ENCODE measurements at regions not wholly inside any gene's neighbourhood (a gene's known extent, or its start where the extent isn't known, plus 50 kb on each side); places are given as distances from the start of the nearest gene placed in this dataset.

- Histone ChIP-seq H3K4me1 (ENCODE audit: low read length) (no peaks in the 10 kb centered on the region), H3K9me3 (replicated peaks; ENCODE audit: insufficient read depth, low read length) (no peaks in the 10 kb centered on the region), H3K9me2 (replicated peaks; ENCODE audit: insufficient read depth, low read length) (no peaks in the 10 kb centered on the region), H3K36me3 (replicated peaks; ENCODE audit: insufficient read depth, low read length) (no peaks in the 10 kb centered on the region), H3K27ac (ENCODE audit: low read length) (no peak overlapping the region), H3K27me3 (replicated peaks; ENCODE audit: insufficient read depth, low read length) (no peaks in the 10 kb centered on the region), H3K4me3 (ENCODE audit: low read length) (no peak overlapping the region), H3K79me2 (ENCODE audit: low read length) (no peaks in the 10 kb centered on the region), H3K4me2 (ENCODE audit: low read depth, low read length) (no peak overlapping the region), H4K20me1 (ENCODE audit: insufficient read depth, low read length) (no peaks in the 10 kb centered on the region), H3K9ac (ENCODE audit: low read length) (no peak overlapping the region), H2AFZ (ENCODE audit: low read length) (no peak overlapping the region), H3F3A (ENCODE audit: insufficient read depth, low read length) (no peaks in the 10 kb centered on the region)
- TF ChIP-seq CTCF (IDR thresholded peaks at IDR 0.05; ENCODE audit: low read length) (no peak), EZH2 (optimal IDR thresholded peaks at IDR 0.05; ENCODE audit: low read depth, low read length) (no peak), EZH2phosphoT487 (IDR thresholded peaks at IDR 0.05; ENCODE audit: low read length) (no peak)
- DNase-seq, result no peak
Observed at GRCh38 chr6:126264265-126264664, 75.7 kb upstream of the CENPW start.

- H3K79me2 ChIP-seq (ENCODE audit: low read length), result no peaks in the 10 kb centered on the region
- H3K4me2 ChIP-seq (ENCODE audit: low read depth, low read length), result no peak overlapping the region
- no peak overlapping the region for H3K27ac ChIP-seq (ENCODE audit: low read length)
- H2AFZ ChIP-seq (ENCODE audit: low read length), result no peak overlapping the region
- no peaks in the 10 kb centered on the region for H3K27me3 ChIP-seq (replicated peaks; ENCODE audit: insufficient read depth, low read length)
- TF ChIP-seq EZH2 (optimal IDR thresholded peaks at IDR 0.05; ENCODE audit: low read depth, low read length), result no peak
- no peak for TF ChIP-seq EZH2phosphoT487 (IDR thresholded peaks at IDR 0.05; ENCODE audit: low read length)
- TF ChIP-seq CTCF (IDR thresholded peaks at IDR 0.05; ENCODE audit: low read length), result no peak
- no peaks in the 10 kb centered on the region for H3F3A ChIP-seq (ENCODE audit: insufficient read depth, low read length)
- no peaks in the 10 kb centered on the region for H4K20me1 ChIP-seq (ENCODE audit: insufficient read depth, low read length)
- no peak for DNase-seq
- no peaks in the 10 kb centered on the region for H3K36me3 ChIP-seq (replicated peaks; ENCODE audit: insufficient read depth, low read length)
- H3K4me1 ChIP-seq (ENCODE audit: low read length), result no peaks in the 10 kb centered on the region
- H3K9ac ChIP-seq (ENCODE audit: low read length), result no peak overlapping the region
- no peaks in the 10 kb centered on the region for H3K9me2 ChIP-seq (replicated peaks; ENCODE audit: insufficient read depth, low read length)
- H3K9me3 ChIP-seq (replicated peaks; ENCODE audit: insufficient read depth, low read length), result no peaks in the 10 kb centered on the region
- H3K4me3 ChIP-seq (ENCODE audit: low read length), result no peak overlapping the region
Observed at GRCh38 chr6:126266664-126267063, 73.3 kb upstream of the CENPW start.

DNA sequence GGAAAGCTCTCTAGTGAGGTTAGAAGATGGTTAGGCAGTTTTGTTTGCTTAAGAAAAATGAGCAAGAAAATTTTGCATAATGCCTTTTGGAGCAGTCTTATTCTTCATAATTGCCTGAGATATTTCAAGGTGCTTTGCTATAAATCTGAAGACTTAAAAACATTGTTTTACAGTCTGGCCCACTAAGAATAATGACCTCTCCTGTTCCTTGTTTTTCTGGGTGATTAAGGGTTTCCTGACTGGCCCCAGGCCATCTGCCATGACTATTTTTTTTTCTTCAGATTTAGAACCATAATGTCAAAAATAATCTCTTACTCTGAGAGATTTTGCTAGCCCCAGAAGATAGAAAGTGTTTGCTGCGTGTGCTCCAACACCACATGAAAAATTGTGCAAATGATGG, 72.3 kb upstream of the CENPW start:
- no peak overlapping the region for H3K4me3 ChIP-seq (ENCODE audit: low read length)
- DNase-seq, result no peak
- no peak overlapping the region for H3K4me2 ChIP-seq (ENCODE audit: low read depth, low read length)
- H3K36me3 ChIP-seq (replicated peaks; ENCODE audit: insufficient read depth, low read length), result no peaks in the 10 kb centered on the region
- H4K20me1 ChIP-seq (ENCODE audit: insufficient read depth, low read length), result no peaks in the 10 kb centered on the region
- no peaks in the 10 kb centered on the region for H3K79me2 ChIP-seq (ENCODE audit: low read length)
- no peaks in the 10 kb centered on the region for H3K9me2 ChIP-seq (replicated peaks; ENCODE audit: insufficient read depth, low read length)
- H2AFZ ChIP-seq (ENCODE audit: low read length), result no peak overlapping the region
- no peaks in the 10 kb centered on the region for H3K27me3 ChIP-seq (replicated peaks; ENCODE audit: insufficient read depth, low read length)
- H3F3A ChIP-seq (ENCODE audit: insufficient read depth, low read length), result no peaks in the 10 kb centered on the region
- no peak overlapping the region for H3K9ac ChIP-seq (ENCODE audit: low read length)
- no peaks in the 10 kb centered on the region for H3K9me3 ChIP-seq (replicated peaks; ENCODE audit: insufficient read depth, low read length)
- TF ChIP-seq EZH2phosphoT487 (IDR thresholded peaks at IDR 0.05; ENCODE audit: low read length) (no peak), EZH2 (optimal IDR thresholded peaks at IDR 0.05; ENCODE audit: low read depth, low read length) (no peak)
- no peaks in the 10 kb centered on the region for H3K4me1 ChIP-seq (ENCODE audit: low read length)
- no peak overlapping the region for H3K27ac ChIP-seq (ENCODE audit: low read length)

DNA sequence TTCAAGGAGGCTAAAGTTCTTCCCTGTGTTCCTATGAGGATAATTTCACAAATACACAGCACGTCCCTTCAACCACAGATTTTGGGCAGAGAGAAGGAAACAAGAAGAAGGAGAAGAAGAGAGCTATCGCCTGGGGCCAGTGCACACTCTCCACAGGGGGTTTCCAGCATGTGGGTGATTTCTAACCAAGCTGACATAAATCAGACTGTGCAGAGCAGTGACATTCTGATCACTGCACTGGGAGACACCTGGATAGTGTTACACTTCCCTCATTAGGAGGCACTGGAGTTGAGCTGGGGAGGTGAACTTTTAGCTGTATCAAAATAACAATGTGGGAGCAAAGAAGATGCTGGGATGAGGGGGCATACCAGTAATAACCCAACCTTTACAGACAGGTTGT, 71.8 kb upstream of the CENPW start:
- H2AFZ ChIP-seq (ENCODE audit: low read length), result no peak overlapping the region
- no peak for DNase-seq
- H3K4me2 ChIP-seq (ENCODE audit: low read depth, low read length), result no peak overlapping the region
- no peak for TF ChIP-seq CTCF (IDR thresholded peaks at IDR 0.05; ENCODE audit: low read length)
- TF ChIP-seq EZH2 (optimal IDR thresholded peaks at IDR 0.05; ENCODE audit: low read depth, low read length), result no peak
- H3K27me3 ChIP-seq (replicated peaks; ENCODE audit: insufficient read depth, low read length), result no peaks in the 10 kb centered on the region
- H3F3A ChIP-seq (ENCODE audit: insufficient read depth, low read length), result no peaks in the 10 kb centered on the region
- no peak overlapping the region for H3K4me3 ChIP-seq (ENCODE audit: low read length)
- no peak overlapping the region for H3K9ac ChIP-seq (ENCODE audit: low read length)
- H3K36me3 ChIP-seq (replicated peaks; ENCODE audit: insufficient read depth, low read length), result no peaks in the 10 kb centered on the region
- no peaks in the 10 kb centered on the region for H3K9me3 ChIP-seq (replicated peaks; ENCODE audit: insufficient read depth, low read length)
- no peaks in the 10 kb centered on the region for H3K79me2 ChIP-seq (ENCODE audit: low read length)
- H3K27ac ChIP-seq (ENCODE audit: low read length), result no peak overlapping the region
- no peaks in the 10 kb centered on the region for H3K9me2 ChIP-seq (replicated peaks; ENCODE audit: insufficient read depth, low read length)
- H4K20me1 ChIP-seq (ENCODE audit: insufficient read depth, low read length), result no peaks in the 10 kb centered on the region
- H3K4me1 ChIP-seq (ENCODE audit: low read length), result no peaks in the 10 kb centered on the region
